ENCODE measurements at regions not wholly inside any gene's neighbourhood (a gene's known extent, or its start where the extent isn't known, plus 50 kb on each side); places are given as distances from the start of the nearest gene placed in this dataset.

- no peak overlapping the region for H3K4me3 ChIP-seq (ENCODE audit: low read depth, low read length)
- in situ Hi-C loops (cut with HindIII; ENCODE audit: low sequenced_read_pairs), result no loop called here
- TF ChIP-seq, protein P1, sequence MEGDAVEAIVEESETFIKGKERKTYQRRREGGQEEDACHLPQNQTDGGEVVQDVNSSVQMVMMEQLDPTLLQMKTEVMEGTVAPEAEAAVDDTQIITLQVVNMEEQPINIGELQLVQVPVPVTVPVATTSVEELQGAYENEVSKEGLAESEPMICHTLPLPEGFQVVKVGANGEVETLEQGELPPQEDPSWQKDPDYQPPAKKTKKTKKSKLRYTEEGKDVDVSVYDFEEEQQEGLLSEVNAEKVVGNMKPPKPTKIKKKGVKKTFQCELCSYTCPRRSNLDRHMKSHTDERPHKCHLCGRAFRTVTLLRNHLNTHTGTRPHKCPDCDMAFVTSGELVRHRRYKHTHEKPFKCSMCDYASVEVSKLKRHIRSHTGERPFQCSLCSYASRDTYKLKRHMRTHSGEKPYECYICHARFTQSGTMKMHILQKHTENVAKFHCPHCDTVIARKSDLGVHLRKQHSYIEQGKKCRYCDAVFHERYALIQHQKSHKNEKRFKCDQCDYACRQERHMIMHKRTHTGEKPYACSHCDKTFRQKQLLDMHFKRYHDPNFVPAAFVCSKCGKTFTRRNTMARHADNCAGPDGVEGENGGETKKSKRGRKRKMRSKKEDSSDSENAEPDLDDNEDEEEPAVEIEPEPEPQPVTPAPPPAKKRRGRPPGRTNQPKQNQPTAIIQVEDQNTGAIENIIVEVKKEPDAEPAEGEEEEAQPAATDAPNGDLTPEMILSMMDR (IDR thresholded peaks at IDR 0.05; ENCODE audit: low read depth, low read length, missing control alignments), result no peak
- no peak for DNase-seq (ENCODE audit: low read depth)
Observed at GRCh38 chr9:100890321-100890720, 138.2 kb upstream of the PLPPR1 start.

GRCh38 chr9:100911273-100911672, 117.3 kb upstream of the PLPPR1 start:
- no peak for DNase-seq (ENCODE audit: low read depth)
- no peak overlapping the region for H3K4me3 ChIP-seq (ENCODE audit: low read depth, low read length)
- TF ChIP-seq, protein P1 (IDR thresholded peaks at IDR 0.05; ENCODE audit: low read depth, low read length, missing control alignments), result no peak

GRCh38 chr9:100913257-100913656, 115.3 kb upstream of the PLPPR1 start:
- in situ Hi-C loops (cut with HindIII; ENCODE audit: low sequenced_read_pairs), result no loop called here
- TF ChIP-seq, protein P1 (IDR thresholded peaks at IDR 0.05; ENCODE audit: low read depth, low read length, missing control alignments), result no peak
- DNase-seq (ENCODE audit: low read depth), result no peak
- no peak overlapping the region for H3K4me3 ChIP-seq (ENCODE audit: low read depth, low read length)

More at GRCh38 chr9:100911273-100911672, 117.3 kb upstream of the PLPPR1 start:
- in situ Hi-C loops (cut with HindIII; ENCODE audit: low sequenced_read_pairs), result no loop called here

GRCh38 chr9:100914266-100914665, 114.3 kb upstream of the PLPPR1 start:
- TF ChIP-seq, protein P1 (IDR thresholded peaks at IDR 0.05; ENCODE audit: low read depth, low read length, missing control alignments), result no peak
- DNase-seq (ENCODE audit: low read depth), result no peak
- H3K4me3 ChIP-seq (ENCODE audit: low read depth, low read length), result no peak overlapping the region
- in situ Hi-C loops (cut with HindIII; ENCODE audit: low sequenced_read_pairs), result no loop called here

GRCh38 chr9:100919506-100919905, 109.0 kb upstream of the PLPPR1 start:
- TF ChIP-seq, protein P1 (IDR thresholded peaks at IDR 0.05; ENCODE audit: low read depth, low read length, missing control alignments), result no peak
- H3K4me3 ChIP-seq (ENCODE audit: low read depth, low read length), result no peak overlapping the region
- in situ Hi-C loops (cut with HindIII; ENCODE audit: low sequenced_read_pairs), result no loop called here
- DNase-seq (ENCODE audit: low read depth), result no peak

DNA sequence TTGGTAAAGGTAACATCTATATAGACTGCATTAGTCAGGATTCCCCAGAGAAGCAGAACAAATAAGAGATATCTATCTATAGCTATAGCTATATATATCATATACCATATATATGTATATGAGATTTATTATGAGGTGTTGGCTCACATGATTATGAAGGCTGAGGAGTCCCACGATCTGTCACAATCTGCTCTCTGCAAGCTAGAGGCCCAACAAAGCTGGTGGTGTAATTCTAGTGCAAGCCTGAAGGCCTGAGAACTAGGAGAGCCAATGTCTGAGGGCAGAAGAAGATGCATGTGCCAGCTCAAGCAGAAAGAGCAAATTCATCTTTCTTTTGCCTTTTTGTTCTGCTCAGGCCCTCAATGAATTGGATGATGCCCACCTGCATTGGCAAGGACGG, 102.2 kb upstream of the PLPPR1 start:
- no peak overlapping the region for H3K4me3 ChIP-seq (ENCODE audit: low read depth, low read length)
- in situ Hi-C loops (cut with HindIII; ENCODE audit: low sequenced_read_pairs), result no loop called here
- DNase-seq (ENCODE audit: low read depth), result no peak
- TF ChIP-seq, protein P1 (IDR thresholded peaks at IDR 0.05; ENCODE audit: low read depth, low read length, missing control alignments), result no peak

GRCh38 chr9:100927763-100928162, 100.8 kb upstream of the PLPPR1 start:
- no peak overlapping the region for H3K4me3 ChIP-seq (ENCODE audit: low read depth, low read length)
- in situ Hi-C loops (cut with HindIII; ENCODE audit: low sequenced_read_pairs), result no loop called here
- TF ChIP-seq, protein P1 (IDR thresholded peaks at IDR 0.05; ENCODE audit: low read depth, low read length, missing control alignments), result no peak
- DNase-seq (ENCODE audit: low read depth), result no peak

All from astrocyte of the cerebellum (primary cell).